ENCODE measurements at regions not wholly inside any gene's neighbourhood (a gene's known extent, or its start where the extent isn't known, plus 50 kb on each side); places are given as distances from the start of the nearest gene placed in this dataset.

DNA sequence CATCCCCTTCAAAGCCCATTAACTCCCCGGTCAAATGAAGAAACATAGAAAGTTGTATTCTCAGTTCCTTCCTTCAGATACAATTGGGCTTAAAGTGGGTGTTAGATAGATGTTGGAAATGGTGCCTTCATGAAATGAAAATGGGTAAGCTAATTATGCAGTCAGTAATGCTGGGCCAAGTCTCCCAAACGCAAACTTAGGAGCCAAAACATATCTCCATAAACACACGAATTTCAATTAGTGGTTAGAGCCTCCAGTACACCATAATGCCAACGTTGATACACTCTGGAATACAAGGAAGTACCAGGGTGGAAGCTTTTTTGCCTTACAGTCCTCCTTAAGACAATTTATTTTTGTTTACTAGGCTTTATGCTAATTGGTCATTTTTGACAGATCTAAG, 1059.0 kb downstream of the TUSC7 start:
- no peak for TF ChIP-seq CTCF (IDR thresholded peaks at IDR 0.05; ENCODE audit: unreplicated experiment)
- no peaks in the 10 kb centered on the region for H3K36me3 Mint-ChIP-seq (ENCODE audit: insufficient read depth, unreplicated experiment)
- H3K4me1 Mint-ChIP-seq (ENCODE audit: low read depth, unreplicated experiment), result no peaks in the 10 kb centered on the region
- intact Hi-C loops (cut with micrococcal nuclease; ENCODE audit: unreplicated experiment), result no loop called here
- DNase-seq, result no peak
- BruUV-seq (replicated peaks), result no TSS peak
- H3K4me3 Mint-ChIP-seq (ENCODE audit: low read depth, unreplicated experiment), result no peak overlapping the region
- H3K9me3 Mint-ChIP-seq (ENCODE audit: low read depth, unreplicated experiment), result no peaks in the 10 kb centered on the region
- CTCF ChIA-PET, result no interaction called here
- no peak overlapping the region for H3K27ac Mint-ChIP-seq (ENCODE audit: unreplicated experiment)
- peaks cover under 1% of the 10 kb centered on the region for H3K27me3 Mint-ChIP-seq (ENCODE audit: unreplicated experiment)

DNA sequence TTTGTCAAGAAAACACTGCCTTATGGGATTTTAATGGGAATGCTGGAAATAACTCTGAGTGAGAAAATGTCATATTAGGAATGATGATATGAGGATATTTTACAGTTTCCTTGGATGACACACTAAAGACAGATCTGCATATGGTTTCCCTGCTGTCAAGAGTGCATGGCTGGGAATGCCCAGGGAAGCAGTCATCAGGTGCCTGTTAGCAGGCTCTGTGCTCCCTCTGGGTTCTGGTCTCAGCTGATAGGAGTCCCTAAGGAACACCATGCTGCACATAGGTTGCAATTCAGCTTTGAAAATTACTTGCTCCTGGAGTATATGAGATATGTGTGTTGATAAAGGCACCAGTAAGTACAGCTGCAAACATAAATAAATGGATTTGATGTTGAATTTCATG, 1064.6 kb downstream of the TUSC7 start:
- no peaks in the 10 kb centered on the region for H3K4me1 Mint-ChIP-seq (ENCODE audit: low read depth, unreplicated experiment)
- intact Hi-C loops (cut with micrococcal nuclease; ENCODE audit: unreplicated experiment), result no loop called here
- no peaks in the 10 kb centered on the region for H3K36me3 Mint-ChIP-seq (ENCODE audit: insufficient read depth, unreplicated experiment)
- no peak overlapping the region for H3K4me3 Mint-ChIP-seq (ENCODE audit: low read depth, unreplicated experiment)
- no peak for DNase-seq
- peaks cover 3% of the 10 kb centered on the region for H3K9me3 Mint-ChIP-seq (ENCODE audit: low read depth, unreplicated experiment)
- no peaks in the 10 kb centered on the region for H3K27me3 Mint-ChIP-seq (ENCODE audit: unreplicated experiment)
- no TSS peak for BruUV-seq (replicated peaks)
- no peak overlapping the region for H3K27ac Mint-ChIP-seq (ENCODE audit: unreplicated experiment)
- TF ChIP-seq CTCF (IDR thresholded peaks at IDR 0.05; ENCODE audit: unreplicated experiment), result no peak
- CTCF ChIA-PET, result no interaction called here

GRCh38 chr3:117786349-117786748, 1076.8 kb downstream of the TUSC7 start:
- CTCF ChIA-PET, result no interaction called here

DNA sequence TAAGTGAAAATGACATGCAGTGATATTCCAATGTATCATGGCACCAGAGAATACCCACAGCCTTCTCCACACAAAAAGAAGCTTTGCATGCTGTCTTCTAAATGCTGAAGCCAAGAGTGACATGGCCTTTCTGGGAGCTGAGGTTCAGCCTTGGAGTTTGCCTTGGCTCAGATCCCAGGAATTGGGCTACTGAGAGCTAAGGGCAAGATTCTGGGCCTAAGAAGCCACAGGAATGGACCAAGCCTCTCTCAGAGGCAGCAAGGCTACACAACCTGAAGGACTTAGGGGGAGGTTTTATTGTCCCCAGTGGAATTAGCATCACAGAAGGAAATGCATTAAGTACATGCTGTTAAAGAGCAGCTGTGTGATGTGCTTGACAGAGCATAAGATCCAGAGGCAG, 1078.5 kb downstream of the TUSC7 start:
- DNase-seq, result no peak
- no peaks in the 10 kb centered on the region for H3K4me1 Mint-ChIP-seq (ENCODE audit: low read depth, unreplicated experiment)
- no peak overlapping the region for H3K27ac Mint-ChIP-seq (ENCODE audit: unreplicated experiment)
- CTCF ChIA-PET, result no interaction called here
- H3K4me3 Mint-ChIP-seq (ENCODE audit: low read depth, unreplicated experiment), result no peak overlapping the region
- TF ChIP-seq CTCF (IDR thresholded peaks at IDR 0.05; ENCODE audit: unreplicated experiment), result no peak
- intact Hi-C loops (cut with micrococcal nuclease; ENCODE audit: unreplicated experiment), result no loop called here
- no peaks in the 10 kb centered on the region for H3K36me3 Mint-ChIP-seq (ENCODE audit: insufficient read depth, unreplicated experiment)
- H3K9me3 Mint-ChIP-seq (ENCODE audit: low read depth, unreplicated experiment), result no peaks in the 10 kb centered on the region
- H3K27me3 Mint-ChIP-seq (ENCODE audit: unreplicated experiment), result no peaks in the 10 kb centered on the region
- no TSS peak for BruUV-seq (replicated peaks)

More at GRCh38 chr3:117786349-117786748, 1076.8 kb downstream of the TUSC7 start:
- Mint-ChIP-seq H3K27me3 (ENCODE audit: unreplicated experiment) (no peaks in the 10 kb centered on the region), H3K4me3 (ENCODE audit: low read depth, unreplicated experiment) (no peak overlapping the region), H3K4me1 (ENCODE audit: low read depth, unreplicated experiment) (no peaks in the 10 kb centered on the region), H3K9me3 (ENCODE audit: low read depth, unreplicated experiment) (no peaks in the 10 kb centered on the region), H3K27ac (ENCODE audit: unreplicated experiment) (no peak overlapping the region), H3K36me3 (ENCODE audit: insufficient read depth, unreplicated experiment) (no peaks in the 10 kb centered on the region)
- no peak for DNase-seq
- BruUV-seq (replicated peaks), result no TSS peak
- intact Hi-C loops (cut with micrococcal nuclease; ENCODE audit: unreplicated experiment), result no loop called here
- no peak for TF ChIP-seq CTCF (IDR thresholded peaks at IDR 0.05; ENCODE audit: unreplicated experiment)

- intact Hi-C loops (cut with micrococcal nuclease; ENCODE audit: unreplicated experiment), result no loop called here
- no peak for TF ChIP-seq CTCF (IDR thresholded peaks at IDR 0.05; ENCODE audit: unreplicated experiment)
- Mint-ChIP-seq H3K27me3 (ENCODE audit: unreplicated experiment) (no peaks in the 10 kb centered on the region), H3K36me3 (ENCODE audit: insufficient read depth, unreplicated experiment) (no peaks in the 10 kb centered on the region), H3K4me1 (ENCODE audit: low read depth, unreplicated experiment) (peaks cover under 1% of the 10 kb centered on the region), H3K27ac (ENCODE audit: unreplicated experiment) (no peak overlapping the region), H3K9me3 (ENCODE audit: low read depth, unreplicated experiment) (no peaks in the 10 kb centered on the region), H3K4me3 (ENCODE audit: low read depth, unreplicated experiment) (no peak overlapping the region)
- BruUV-seq (replicated peaks), result no TSS peak
- CTCF ChIA-PET, result no interaction called here
- DNase-seq, result no peak
These were observed 1078.9 kb downstream of the TUSC7 start for GRCh38 chr3:117788506-117788905.
